GM10266 (cell line): ENCODE measurements at regions not wholly inside any gene's neighbourhood (a gene's known extent, or its start where the extent isn't known, plus 50 kb on each side); places are given as distances from the start of the nearest gene placed in this dataset.

Experiments
- DNase-seq: peaks from one replicate; pipeline ENCODE4 v3.0.0; 2012; ENCODE audit errors: extremely low spot score
- CTCF ChIP-seq: IDR thresholded peaks from 2 replicates; pipeline ENCODE4 v1.5.1; 2012; ENCODE audit warnings: mild to moderate bottlenecking, low read depth; ENCODE audit not compliant: control insufficient read depth, insufficient read depth; ENCODE audit errors: missing control alignments

- no peak for TF ChIP-seq CTCF
- DNase-seq: no peak
Measured at GRCh38 chr7:121555558-121555957, 159.4 kb upstream of the FAM3C start.

DNA sequence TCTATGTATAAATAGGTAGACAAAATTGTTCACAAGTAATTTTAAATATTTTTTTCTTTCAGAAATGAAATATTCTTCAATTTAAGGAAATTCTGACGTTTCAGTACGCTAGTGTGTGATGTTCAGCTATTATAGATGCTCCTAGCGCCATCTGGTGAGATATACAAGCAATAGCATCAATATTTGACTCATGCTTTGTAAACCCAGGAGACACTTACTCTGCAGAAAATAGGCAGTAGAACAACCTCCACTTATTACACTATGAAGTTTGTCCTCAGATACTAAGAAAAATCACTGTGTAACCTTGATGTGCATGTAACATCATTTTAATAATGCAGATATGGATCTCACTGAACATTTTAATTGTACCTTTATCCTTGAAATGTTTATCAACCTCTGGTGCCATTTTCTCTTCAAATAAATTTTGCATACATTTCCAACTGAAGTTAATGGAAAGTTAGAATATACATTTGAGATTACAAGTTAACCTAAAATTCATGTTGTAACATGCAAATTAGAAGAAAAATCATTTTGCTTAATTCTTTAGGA, 151.5 kb upstream of the FAM3C start:
- TF ChIP-seq CTCF: peak; percentile 74
- peak; percentile 44 for DNase-seq

DNA sequence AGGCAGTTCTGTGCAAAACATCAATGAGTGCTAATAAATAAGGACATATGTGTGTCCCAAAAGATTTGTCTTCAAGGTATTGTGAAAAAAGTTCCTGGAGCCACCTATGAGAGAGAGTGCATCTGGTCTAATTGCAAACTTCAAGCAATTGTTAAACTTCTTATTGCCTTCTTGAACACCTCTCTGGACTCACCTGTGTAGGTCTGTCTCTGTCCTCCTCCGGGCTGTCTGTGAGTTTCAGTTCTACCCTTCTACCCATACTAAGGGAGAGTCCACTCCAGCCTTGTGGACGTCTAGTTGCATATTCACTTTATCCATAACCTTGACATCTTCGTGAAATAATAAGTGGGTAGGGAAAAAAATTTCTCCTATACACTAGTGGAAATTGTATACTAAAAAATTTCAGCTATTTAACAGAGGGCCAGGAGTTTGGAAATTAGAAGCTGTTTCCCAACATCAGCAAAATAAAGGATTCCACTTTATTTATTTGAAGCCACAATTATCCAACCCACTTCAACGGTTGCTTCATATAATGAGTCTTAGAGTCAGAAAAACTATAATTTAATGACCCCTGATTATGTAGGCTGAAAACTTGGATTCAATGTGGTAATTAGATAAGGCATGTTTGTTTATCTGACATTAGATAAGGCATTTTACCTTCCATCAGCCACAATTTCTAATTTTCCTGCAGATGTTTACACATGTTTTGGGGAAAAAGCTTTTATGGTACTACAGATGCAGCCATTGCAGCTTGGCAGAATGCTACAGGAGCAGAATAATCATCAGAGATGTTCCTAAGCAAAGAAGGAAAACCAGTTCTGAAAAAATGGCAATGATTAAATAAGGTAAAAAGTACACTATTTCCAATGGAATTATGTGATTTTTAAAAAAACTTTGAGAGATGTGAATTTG, 150.8 kb upstream of the FAM3C start:
- no peak for TF ChIP-seq CTCF
- no peak for DNase-seq

DNA sequence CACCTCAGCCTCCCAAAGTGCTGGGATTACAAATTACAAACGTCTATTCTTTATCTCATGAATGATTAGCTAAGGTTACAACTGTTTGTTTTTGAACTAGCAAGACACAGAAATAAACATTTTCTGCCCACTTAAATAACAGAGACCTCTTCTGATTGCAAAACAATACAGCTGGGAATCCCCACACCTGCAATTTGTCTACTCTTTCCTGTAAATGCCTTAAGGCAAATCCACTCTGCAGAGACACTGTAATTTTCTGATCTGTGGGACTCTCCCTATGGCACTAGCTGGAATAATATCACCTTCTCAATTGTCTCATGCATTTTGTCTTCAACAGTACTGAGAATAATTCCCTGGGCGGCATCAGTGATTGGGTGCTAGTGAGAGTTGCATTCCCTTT, 149.3 kb upstream of the FAM3C start:
- TF ChIP-seq CTCF: no peak
- no peak for DNase-seq

- no peak for TF ChIP-seq CTCF
- peak; percentile 14 for DNase-seq
Measured at GRCh38 chr7:121544726-121545125, 148.6 kb upstream of the FAM3C start.

- TF ChIP-seq CTCF: no peak
- no peak for DNase-seq
Measured at GRCh38 chr7:121544238-121544637, 148.1 kb upstream of the FAM3C start.

DNA sequence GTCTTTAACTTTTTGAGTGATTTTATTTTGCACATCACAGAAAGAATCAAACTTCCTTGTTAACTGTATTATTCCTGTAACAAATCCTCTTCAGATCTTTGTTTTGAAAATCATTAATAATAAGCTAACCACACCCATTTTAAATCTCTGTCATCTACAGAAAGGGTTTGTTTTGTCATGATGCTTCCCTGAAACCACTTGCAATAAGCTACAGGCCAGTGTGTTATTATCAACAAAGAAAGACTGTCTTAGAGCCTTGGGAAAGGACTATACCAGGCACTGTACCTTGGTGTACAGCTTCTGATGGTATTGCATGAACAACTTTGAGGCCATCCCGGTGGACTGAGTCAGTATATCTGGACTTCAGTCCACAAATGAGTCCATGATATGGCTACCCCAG, 145.3 kb upstream of the FAM3C start:
- TF ChIP-seq CTCF: no peak
- no peak for DNase-seq
